ENCODE measurements at regions not wholly inside any gene's neighbourhood (a gene's known extent, or its start where the extent isn't known, plus 50 kb on each side); places are given as distances from the start of the nearest gene placed in this dataset.

DNA sequence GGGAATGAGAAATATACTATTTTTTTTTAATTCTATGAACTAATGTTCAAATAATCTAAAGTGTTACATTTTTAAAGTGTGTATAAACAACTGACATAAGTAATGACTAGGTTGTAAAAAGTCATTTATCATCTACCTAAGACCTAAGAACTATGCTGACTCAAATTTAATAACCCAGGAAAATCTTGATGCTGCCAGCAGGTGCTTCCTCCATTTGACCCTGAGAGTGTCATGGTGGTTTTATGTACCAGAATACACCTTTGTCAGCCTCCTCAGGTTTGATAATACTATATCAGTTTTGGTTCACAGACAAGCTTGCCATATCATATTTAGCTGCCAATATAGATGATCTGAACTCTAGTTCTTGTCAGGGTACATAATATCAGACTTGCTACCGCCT lies 1151.2 kb downstream of the PCDH17 start:
- TF ChIP-seq SUZ12 (IDR thresholded peaks at IDR 0.05; ENCODE audit: extremely low read depth, insufficient read depth, insufficient read length), result no peak
- no peak for TF ChIP-seq ZNF274 (IDR thresholded peaks at IDR 0.05; ENCODE audit: low read depth, low read length)

All from NT2/D1 (cell line).